Neural progenitor cell (in vitro differentiated cells): ENCODE measurements at regions not wholly inside any gene's neighbourhood (a gene's known extent, or its start where the extent isn't known, plus 50 kb on each side); places are given as distances from the start of the nearest gene placed in this dataset.

Source experiments
- EZH2 ChIP-seq: fragments of 200-600 bp; sonication (generic); IDR thresholded peaks from 2 replicates; pipeline ENCODE4 v1.6.1; 2017; ENCODE audit warnings: antibody characterized with exemption, mild to moderate bottlenecking, moderate library complexity
- EZH2phosphoT487 ChIP-seq: fragments of 200-600 bp; sonication (generic); IDR thresholded peaks from 2 replicates; pipeline ENCODE4 v1.6.1; 2017; ENCODE audit warnings: antibody characterized with exemption
- TF ChIP-seq, protein P1 (sequence below): fragments of 200-600 bp; sonication (generic); IDR thresholded peaks from 2 replicates; pipeline ENCODE4 v1.5.1; 2017; ENCODE audit warnings: antibody characterized with exemption, mild to moderate bottlenecking

DNA sequence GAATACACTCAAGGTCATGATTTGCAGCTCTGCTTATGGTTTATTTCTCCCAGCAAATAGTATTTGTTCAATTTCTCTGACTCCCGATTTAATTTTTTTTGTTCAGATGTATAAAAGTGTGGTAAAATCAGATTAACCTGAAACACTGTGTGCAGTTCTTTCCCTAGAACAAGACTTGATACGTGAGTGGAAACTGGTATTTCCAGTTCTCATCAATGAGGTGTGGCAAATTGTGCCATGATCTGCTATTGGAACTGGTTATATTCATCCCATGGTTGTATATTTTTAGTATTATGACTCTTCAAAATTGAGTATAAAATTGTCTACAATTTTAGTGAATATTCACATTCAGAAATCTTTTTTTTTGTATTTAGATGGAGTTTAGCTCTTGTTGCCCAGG, 76.8 kb upstream of the IVNS1ABP start:
- TF ChIP-seq, protein P1, sequence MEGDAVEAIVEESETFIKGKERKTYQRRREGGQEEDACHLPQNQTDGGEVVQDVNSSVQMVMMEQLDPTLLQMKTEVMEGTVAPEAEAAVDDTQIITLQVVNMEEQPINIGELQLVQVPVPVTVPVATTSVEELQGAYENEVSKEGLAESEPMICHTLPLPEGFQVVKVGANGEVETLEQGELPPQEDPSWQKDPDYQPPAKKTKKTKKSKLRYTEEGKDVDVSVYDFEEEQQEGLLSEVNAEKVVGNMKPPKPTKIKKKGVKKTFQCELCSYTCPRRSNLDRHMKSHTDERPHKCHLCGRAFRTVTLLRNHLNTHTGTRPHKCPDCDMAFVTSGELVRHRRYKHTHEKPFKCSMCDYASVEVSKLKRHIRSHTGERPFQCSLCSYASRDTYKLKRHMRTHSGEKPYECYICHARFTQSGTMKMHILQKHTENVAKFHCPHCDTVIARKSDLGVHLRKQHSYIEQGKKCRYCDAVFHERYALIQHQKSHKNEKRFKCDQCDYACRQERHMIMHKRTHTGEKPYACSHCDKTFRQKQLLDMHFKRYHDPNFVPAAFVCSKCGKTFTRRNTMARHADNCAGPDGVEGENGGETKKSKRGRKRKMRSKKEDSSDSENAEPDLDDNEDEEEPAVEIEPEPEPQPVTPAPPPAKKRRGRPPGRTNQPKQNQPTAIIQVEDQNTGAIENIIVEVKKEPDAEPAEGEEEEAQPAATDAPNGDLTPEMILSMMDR, result no peak
- TF ChIP-seq EZH2phosphoT487 (no peak), EZH2 (no peak)
